ENCODE measurements at regions not wholly inside any gene's neighbourhood (a gene's known extent, or its start where the extent isn't known, plus 50 kb on each side); places are given as distances from the start of the nearest gene placed in this dataset.

GRCh38 chr16:51682905-51683304 is 531.8 kb upstream of the SALL1 start:
- TF ChIP-seq CTCF (IDR thresholded peaks at IDR 0.05; ENCODE audit: poor library complexity) (no peak), EZH2 (IDR thresholded peaks at IDR 0.05; ENCODE audit: borderline replicate concordance) (no peak), EZH2phosphoT487 (IDR thresholded peaks at IDR 0.05; ENCODE audit: low read depth, severe bottlenecking, unreplicated experiment) (no peak)
